Large intestine (tissue), 3 donors: ENCODE measurements at regions not wholly inside any gene's neighbourhood (a gene's known extent, or its start where the extent isn't known, plus 50 kb on each side); places are given as distances from the start of the nearest gene placed in this dataset.
"Not testable (repeated sequence)": the region's sequence is repeated elsewhere in the genome, so short reads cannot be mapped to it uniquely, and the experiment has no call there.

Experiments
- DNase-seq, 2 donors: peaks; one replicate each; pipeline versions ENCODE4 v3.0.0 to v3.0.0-alpha.2; 2013
- H3K27ac ChIP-seq: one replicate; pipeline ENCODE4 v1.5.1; 2013; ENCODE audit warnings: low read length
- H3K27me3 ChIP-seq: 2 replicates; pipeline ENCODE4 v1.6.1; 2013; ENCODE audit warnings: low read length; ENCODE audit not compliant: control insufficient read depth, insufficient read depth
- H3K36me3 ChIP-seq: 2 replicates; pipeline ENCODE4 v1.6.1; 2013; ENCODE audit warnings: low read length; ENCODE audit not compliant: control insufficient read depth, insufficient read depth
- H3K4me1 ChIP-seq: one replicate; pipeline ENCODE4 v1.6.1; 2013; ENCODE audit warnings: low read length; ENCODE audit not compliant: control insufficient read depth, insufficient read depth
- H3K4me3 ChIP-seq: one replicate; pipeline ENCODE4 v1.5.1; 2013; ENCODE audit warnings: low read length
- H3K9me3 ChIP-seq: one replicate; pipeline ENCODE4 v1.6.1; 2013; ENCODE audit warnings: mild to moderate bottlenecking, low read depth, low read length, moderate library complexity; ENCODE audit not compliant: control insufficient read depth
- whole genome bisulfite sequencing: methylation state at CpG from one replicate; pipeline ENCODE4 v1.1.5; 2013; ENCODE audit warnings: low lambda C conversion rate; ENCODE audit not compliant: insufficient coverage; 5-methylcytosine and 5-hydroxymethylcytosine counted together

GRCh38 chr12:114041136-114041535, 75.0 kb upstream of the RBM19 start:
- no peaks in the 10 kb centered on the region for H3K36me3 ChIP-seq
- no peak overlapping the region for H3K4me3 ChIP-seq
- no peaks in the 10 kb centered on the region for H3K4me1 ChIP-seq
- WGBS, result 100% methylated on average over 1 of the region's 6 CpGs
- H3K9me3 ChIP-seq, result no peaks in the 10 kb centered on the region
- no peak overlapping the region for H3K27ac ChIP-seq
- peaks cover 22% of the 10 kb centered on the region for H3K27me3 ChIP-seq
- DNase-seq, result no peak

- H3K27ac ChIP-seq, result no peak overlapping the region
- H3K27me3 ChIP-seq, result peaks cover 16% of the 10 kb centered on the region
- H3K4me3 ChIP-seq, result no peak overlapping the region
- WGBS, result no CpG with 5 or more reads among the region's 3 CpGs
- H3K9me3 ChIP-seq, result no peaks in the 10 kb centered on the region
- peak in 1 of 2 donors; percentile 24 for DNase-seq
- no peaks in the 10 kb centered on the region for H3K36me3 ChIP-seq
- H3K4me1 ChIP-seq, result no peaks in the 10 kb centered on the region
Measured at GRCh38 chr12:114038962-114039361, 72.8 kb upstream of the RBM19 start.

DNA sequence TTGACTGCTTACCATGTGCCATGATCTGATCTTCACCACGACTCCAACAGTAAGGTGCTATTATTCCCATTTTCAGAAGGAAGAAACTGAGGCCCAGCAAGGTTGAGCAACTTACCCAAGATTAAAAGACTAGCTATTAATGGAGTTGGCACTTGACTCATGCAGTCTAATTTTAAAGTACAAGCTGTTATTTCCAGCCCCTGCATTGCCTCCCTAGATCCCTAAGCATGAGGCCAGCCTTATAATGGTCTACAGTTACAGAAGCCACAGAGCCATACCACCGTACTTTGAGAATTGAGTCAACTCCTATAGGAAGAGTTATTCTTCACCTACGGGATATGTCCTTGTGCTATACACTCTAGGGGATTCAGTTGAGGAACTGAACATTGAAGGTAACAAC, 66.7 kb upstream of the RBM19 start:
- no peaks in the 10 kb centered on the region for H3K9me3 ChIP-seq
- no peaks in the 10 kb centered on the region for H3K36me3 ChIP-seq
- H3K4me1 ChIP-seq, result peaks cover 4% of the 10 kb centered on the region
- H3K27ac ChIP-seq, result no peak overlapping the region
- H3K4me3 ChIP-seq, result no peak overlapping the region
- WGBS, result 100% methylated on average over 1 of the region's 3 CpGs
- no peak for DNase-seq
- peaks cover 16% of the 10 kb centered on the region for H3K27me3 ChIP-seq

DNA sequence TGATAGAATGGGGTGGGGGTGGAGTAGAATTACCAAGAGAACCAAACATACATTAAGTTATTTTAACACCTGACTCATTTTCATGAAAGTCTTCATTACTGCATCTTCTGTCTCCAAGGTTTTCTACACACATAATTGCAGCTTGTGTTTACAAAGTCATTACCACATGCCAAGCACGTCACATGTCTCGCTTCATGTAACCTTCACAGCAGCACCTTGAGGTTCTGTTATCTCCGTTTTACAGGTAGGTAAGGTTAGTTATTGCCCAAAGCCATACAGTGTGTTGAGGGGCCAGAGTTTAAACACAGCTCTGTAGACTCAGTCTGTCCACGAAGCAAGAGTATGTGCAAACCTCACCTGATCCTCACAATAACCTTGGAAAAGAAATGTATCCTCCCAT, 64.3 kb upstream of the RBM19 start:
- H3K36me3 ChIP-seq, result no peaks in the 10 kb centered on the region
- peak overlapping the region; percentile 56 for H3K27ac ChIP-seq
- WGBS, result no CpG with 5 or more reads among the region's 4 CpGs
- H3K4me3 ChIP-seq, result no peak overlapping the region
- peak; percentile 67 to 87 for DNase-seq
- H3K4me1 ChIP-seq, result peaks cover 4% of the 10 kb centered on the region
- no peaks in the 10 kb centered on the region for H3K9me3 ChIP-seq
- no peaks in the 10 kb centered on the region for H3K27me3 ChIP-seq

DNA sequence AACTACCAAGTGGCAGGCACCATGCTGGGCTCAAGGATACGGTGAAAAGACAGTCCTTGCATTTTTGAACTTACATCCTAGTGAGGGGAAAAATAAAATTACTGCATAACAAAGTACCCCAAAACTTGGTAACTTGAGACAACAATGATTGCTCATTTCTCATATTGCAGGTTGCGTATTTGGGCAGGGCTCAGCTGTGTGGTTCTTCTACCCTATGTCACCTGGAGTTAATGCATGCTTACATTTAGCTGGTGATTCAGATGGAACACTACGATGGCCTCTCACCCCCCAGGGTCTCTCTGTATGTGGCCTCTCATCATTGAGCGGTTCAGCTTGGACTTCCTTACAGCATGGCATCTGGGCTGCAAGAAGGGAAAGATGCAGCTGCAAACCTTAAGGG, 60.7 kb upstream of the RBM19 start:
- Histone ChIP-seq H3K27ac (no peak overlapping the region), H3K36me3 (no peaks in the 10 kb centered on the region), H3K27me3 (no peaks in the 10 kb centered on the region), H3K4me1 (peaks cover 4% of the 10 kb centered on the region), H3K4me3 (no peak overlapping the region), H3K9me3 (no peaks in the 10 kb centered on the region)
- no CpG with 5 or more reads among the region's 4 CpGs for WGBS
- no peak for DNase-seq

GRCh38 chr12:114025935-114026334, 59.8 kb upstream of the RBM19 start:
- Histone ChIP-seq H3K4me1 (peaks cover 4% of the 10 kb centered on the region), H3K36me3 (no peaks in the 10 kb centered on the region), H3K27ac (no peak overlapping the region), H3K4me3 (no peak overlapping the region), H3K27me3 (no peaks in the 10 kb centered on the region), H3K9me3 (no peaks in the 10 kb centered on the region)
- DNase-seq, result no peak
- WGBS, result no CpG with 5 or more reads among the region's 3 CpGs

DNA sequence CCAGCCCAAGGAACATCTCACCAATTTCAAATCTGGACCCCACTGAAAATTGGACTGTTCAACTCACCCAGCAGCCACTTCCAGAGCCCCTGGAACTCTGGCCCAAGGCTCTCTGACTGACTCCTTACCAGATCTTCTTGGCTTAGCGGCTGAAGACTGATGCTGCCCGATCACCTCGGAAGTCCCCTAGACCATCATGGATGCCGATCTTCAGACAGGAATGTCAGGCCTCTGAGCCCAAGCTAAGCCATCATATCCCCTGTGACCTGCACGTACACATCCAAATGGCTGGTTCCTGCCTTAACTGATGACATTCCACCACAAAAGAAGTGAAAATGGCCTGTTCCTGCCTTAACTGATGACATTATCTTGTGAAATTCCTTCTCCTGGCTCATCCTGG, 56.0 kb upstream of the RBM19 start:
- H3K9me3 ChIP-seq, H3K27ac ChIP-seq, H3K27me3 ChIP-seq, H3K4me1 ChIP-seq, DNase-seq, H3K4me3 ChIP-seq, H3K36me3 ChIP-seq: not testable (repeated sequence)
- WGBS, result no CpG with 5 or more reads among the region's 5 CpGs

GRCh38 chr12:114018669-114019068, 52.5 kb upstream of the RBM19 start:
- no peak for DNase-seq
- H3K4me1 ChIP-seq, result no peaks in the 10 kb centered on the region
- H3K9me3 ChIP-seq, result no peaks in the 10 kb centered on the region
- H3K4me3 ChIP-seq, result no peak overlapping the region
- no CpG with 5 or more reads among the region's 1 CpG for WGBS
- H3K27me3 ChIP-seq, result peaks cover 10% of the 10 kb centered on the region
- H3K36me3 ChIP-seq, result no peaks in the 10 kb centered on the region
- no peak overlapping the region for H3K27ac ChIP-seq
